Brain microvascular endothelial cell (primary cell): ENCODE measurements at regions not wholly inside any gene's neighbourhood (a gene's known extent, or its start where the extent isn't known, plus 50 kb on each side); places are given as distances from the start of the nearest gene placed in this dataset.
A peak's percentile ranks its signal among the peaks of the same experiment; 100 is the strongest.

Experiments used
- DNase-seq: peaks from one replicate; pipeline ENCODE4 v3.0.0-alpha.2; 2020
- H3K27ac ChIP-seq: fragments of 250-450 bp; sonication (Bioruptor Pico); 2 replicates; pipeline ENCODE4 v1.5.1; 2020; ENCODE audit warnings: mild to moderate bottlenecking, moderate library complexity
- H3K27me3 ChIP-seq: fragments of 250-450 bp; sonication (Bioruptor Pico); replicated peaks from 2 replicates; pipeline ENCODE4 v1.5.1; 2020; ENCODE audit warnings: mild to moderate bottlenecking
- H3K36me3 ChIP-seq: fragments of 250-450 bp; sonication (Bioruptor Pico); replicated peaks from 2 replicates; pipeline ENCODE4 v1.5.1; 2020; ENCODE audit warnings: mild to moderate bottlenecking
- H3K4me3 ChIP-seq: 2 replicates; pipeline ENCODE4 v1.5.1; 2011; ENCODE audit warnings: low read depth, mild to moderate bottlenecking, control low read depth, low read length, moderate library complexity
- in situ Hi-C: cut with HindIII; loops from 2 replicates; pipeline ENCODE4 v1.10.0; 2017; ENCODE audit warnings: low sequenced_read_pairs, low pct_ligation_motif_present
- TF ChIP-seq, protein P1 (sequence below): IDR thresholded peaks from 2 replicates; pipeline ENCODE4 v1.5.1; 2011; ENCODE audit warnings: low read depth, mild to moderate bottlenecking, moderate library complexity, low read length, control low read depth, inconsistent platforms; ENCODE audit errors: missing control alignments

DNA sequence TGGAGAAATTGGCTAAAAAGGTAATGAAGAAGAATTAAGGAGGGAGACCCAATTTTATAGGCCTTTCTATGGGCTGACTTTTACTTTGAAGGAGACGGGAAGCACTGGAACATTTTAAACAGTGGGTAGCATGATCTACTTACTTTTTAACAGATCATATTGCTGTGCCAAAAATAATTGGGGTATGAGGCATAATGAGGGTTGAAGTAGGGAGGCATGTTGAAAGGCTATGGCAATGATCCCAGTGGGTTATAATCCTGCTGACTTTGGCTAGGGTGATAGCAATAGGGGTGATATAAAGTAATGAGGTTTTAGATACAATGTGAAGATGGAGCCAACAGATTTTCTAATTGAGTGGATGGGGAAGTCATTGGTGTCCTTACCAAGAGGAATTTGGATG lies 73.2 kb downstream of the GPR37 start:
- in situ Hi-C loops = no loop called here
- Histone ChIP-seq H3K36me3 (no peaks in the 10 kb centered on the region), H3K4me3 (no peak overlapping the region), H3K27me3 (no peaks in the 10 kb centered on the region), H3K27ac (no peak overlapping the region)
- TF ChIP-seq, protein P1, sequence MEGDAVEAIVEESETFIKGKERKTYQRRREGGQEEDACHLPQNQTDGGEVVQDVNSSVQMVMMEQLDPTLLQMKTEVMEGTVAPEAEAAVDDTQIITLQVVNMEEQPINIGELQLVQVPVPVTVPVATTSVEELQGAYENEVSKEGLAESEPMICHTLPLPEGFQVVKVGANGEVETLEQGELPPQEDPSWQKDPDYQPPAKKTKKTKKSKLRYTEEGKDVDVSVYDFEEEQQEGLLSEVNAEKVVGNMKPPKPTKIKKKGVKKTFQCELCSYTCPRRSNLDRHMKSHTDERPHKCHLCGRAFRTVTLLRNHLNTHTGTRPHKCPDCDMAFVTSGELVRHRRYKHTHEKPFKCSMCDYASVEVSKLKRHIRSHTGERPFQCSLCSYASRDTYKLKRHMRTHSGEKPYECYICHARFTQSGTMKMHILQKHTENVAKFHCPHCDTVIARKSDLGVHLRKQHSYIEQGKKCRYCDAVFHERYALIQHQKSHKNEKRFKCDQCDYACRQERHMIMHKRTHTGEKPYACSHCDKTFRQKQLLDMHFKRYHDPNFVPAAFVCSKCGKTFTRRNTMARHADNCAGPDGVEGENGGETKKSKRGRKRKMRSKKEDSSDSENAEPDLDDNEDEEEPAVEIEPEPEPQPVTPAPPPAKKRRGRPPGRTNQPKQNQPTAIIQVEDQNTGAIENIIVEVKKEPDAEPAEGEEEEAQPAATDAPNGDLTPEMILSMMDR = no peak
- DNase-seq = no peak

DNA sequence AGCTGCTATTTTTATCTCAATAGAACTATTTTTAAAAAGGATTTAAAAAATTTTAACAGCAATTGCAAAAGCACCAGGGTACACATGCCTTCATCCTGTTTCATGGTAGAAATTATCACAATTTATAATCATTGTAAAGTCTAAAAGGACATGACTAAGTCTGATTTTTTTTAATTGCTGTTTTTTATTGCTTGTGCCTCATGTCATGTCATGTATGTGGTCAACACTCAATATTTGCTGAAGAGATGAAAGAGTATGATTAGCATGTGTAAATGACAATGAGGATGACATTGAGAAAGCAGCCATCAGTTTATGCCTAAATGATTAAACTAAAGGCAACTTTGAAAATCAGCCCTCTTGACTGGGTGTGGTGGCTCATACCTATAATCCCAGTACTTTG lies 74.8 kb downstream of the GPR37 start:
- in situ Hi-C loops = no loop called here
- Histone ChIP-seq H3K27ac (no peak overlapping the region), H3K4me3 (no peak overlapping the region), H3K27me3 (no peaks in the 10 kb centered on the region), H3K36me3 (no peaks in the 10 kb centered on the region)
- DNase-seq = no peak
- TF ChIP-seq, protein P1 = no peak

DNA sequence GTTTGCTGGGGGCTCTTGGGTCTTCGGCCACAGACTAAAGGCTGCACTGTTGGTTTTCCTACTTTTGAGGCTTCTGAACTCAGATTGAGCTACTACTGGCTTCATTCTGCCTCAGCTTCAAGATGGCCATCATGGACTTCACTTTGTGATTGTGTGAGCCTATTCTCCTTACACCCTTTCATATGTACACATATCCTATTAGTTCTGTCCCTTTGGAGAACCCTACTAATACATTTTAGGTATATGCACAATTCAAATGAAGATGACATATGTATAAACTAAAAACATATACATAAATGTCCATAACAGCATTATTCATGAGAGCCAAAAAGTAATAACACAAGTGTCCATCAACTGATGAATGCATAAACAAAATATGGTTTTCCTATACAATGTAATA lies 75.7 kb downstream of the GPR37 start:
- in situ Hi-C loops = no loop called here
- no peaks in the 10 kb centered on the region for H3K36me3 ChIP-seq
- H3K27ac ChIP-seq = no peak overlapping the region
- H3K27me3 ChIP-seq = no peaks in the 10 kb centered on the region
- TF ChIP-seq, protein P1 = no peak
- no peak for DNase-seq
- no peak overlapping the region for H3K4me3 ChIP-seq

DNA sequence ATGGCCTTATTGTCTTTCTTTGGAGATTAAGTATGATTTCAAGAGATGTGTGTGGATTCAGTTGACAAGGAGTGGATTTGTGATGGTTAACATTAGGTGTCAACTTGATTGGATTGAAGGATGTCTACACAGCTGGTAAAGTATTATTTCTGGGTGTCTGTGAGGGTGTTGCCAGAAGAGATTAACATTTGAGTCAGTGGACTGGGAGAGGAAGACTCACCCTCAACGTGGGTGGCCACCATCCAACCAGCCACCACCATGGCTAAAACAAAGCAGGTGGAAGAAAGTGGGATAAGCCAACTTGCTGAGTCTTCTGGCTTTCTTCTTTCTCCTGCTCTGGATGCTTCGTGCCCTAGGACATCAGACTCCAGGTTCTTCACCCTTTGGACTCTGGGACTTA lies 76.1 kb downstream of the GPR37 start:
- TF ChIP-seq, protein P1 = no peak
- in situ Hi-C loops = no loop called here
- no peaks in the 10 kb centered on the region for H3K36me3 ChIP-seq
- no peaks in the 10 kb centered on the region for H3K27me3 ChIP-seq
- H3K27ac ChIP-seq = no peak overlapping the region
- no peak for DNase-seq
- H3K4me3 ChIP-seq = no peak overlapping the region

DNA sequence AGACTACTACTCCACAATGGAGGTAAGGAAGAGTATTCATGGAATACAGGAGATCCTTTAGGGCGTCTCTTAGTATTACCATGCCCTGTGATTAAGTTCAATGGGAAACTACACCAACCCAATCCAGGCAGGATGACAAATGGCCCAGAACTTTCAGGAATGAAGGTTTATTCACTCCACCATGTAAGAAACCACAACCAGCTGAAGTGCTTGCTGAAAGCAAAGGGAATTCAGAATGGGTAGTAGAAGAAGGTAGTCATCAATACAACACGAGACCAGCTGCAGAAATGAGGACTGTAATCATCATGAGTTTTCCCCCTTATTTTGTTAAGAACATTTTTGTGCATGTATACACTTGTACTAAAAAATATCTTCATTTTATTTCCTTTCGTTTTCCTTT lies 76.6 kb downstream of the GPR37 start:
- Histone ChIP-seq H3K27ac (no peak overlapping the region), H3K36me3 (no peaks in the 10 kb centered on the region), H3K27me3 (no peaks in the 10 kb centered on the region), H3K4me3 (no peak overlapping the region)
- peak; percentile 15 for DNase-seq
- TF ChIP-seq, protein P1 = no peak
- in situ Hi-C loops = no loop called here

DNA sequence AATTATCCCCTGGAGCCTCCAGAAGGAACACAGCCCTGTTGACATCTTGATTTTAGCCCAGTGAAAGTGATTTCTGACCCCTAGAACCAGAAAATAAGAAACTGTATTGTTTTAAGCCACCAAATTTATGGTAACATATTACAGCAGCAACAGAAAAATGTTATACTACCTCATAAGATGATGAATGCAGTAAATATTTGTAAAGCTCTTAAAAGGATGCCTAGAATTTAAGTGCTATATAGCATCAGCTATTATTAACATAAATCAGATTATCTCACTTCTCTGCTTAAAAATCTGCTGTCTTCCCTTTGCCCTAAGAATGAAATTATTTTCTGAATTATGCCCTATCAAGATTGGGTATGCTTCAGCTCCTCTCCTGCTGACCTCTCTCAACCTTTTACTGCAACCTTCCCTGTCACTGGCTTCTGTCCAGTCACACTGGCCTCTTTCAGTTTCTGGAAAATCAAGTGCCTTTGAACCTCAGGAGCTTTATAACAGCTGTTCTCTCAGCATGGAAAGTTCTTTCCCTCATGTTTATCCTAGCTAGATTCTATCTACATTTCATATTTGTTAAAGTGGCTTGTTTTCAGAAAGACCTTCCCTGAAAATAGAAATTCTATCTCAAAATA lies 78.9 kb downstream of the GPR37 start:
- Histone ChIP-seq H3K27ac (no peak overlapping the region), H3K27me3 (no peaks in the 10 kb centered on the region), H3K4me3 (no peak overlapping the region), H3K36me3 (no peaks in the 10 kb centered on the region)
- no peak for DNase-seq
- TF ChIP-seq, protein P1 = no peak
- in situ Hi-C loops = no loop called here
